Brain microvascular endothelial cell (primary cell): ENCODE measurements at regions not wholly inside any gene's neighbourhood (a gene's known extent, or its start where the extent isn't known, plus 50 kb on each side); places are given as distances from the start of the nearest gene placed in this dataset.
A peak's percentile ranks its signal among the peaks of the same experiment; 100 is the strongest.

ENCODE experiments used
- DNase-seq: peaks from one replicate; pipeline ENCODE4 v3.0.0-alpha.2; 2020
- H3K27ac ChIP-seq: fragments of 250-450 bp; sonication (Bioruptor Pico); 2 replicates; pipeline ENCODE4 v1.5.1; 2020; ENCODE audit warnings: mild to moderate bottlenecking, moderate library complexity
- H3K27me3 ChIP-seq: fragments of 250-450 bp; sonication (Bioruptor Pico); replicated peaks from 2 replicates; pipeline ENCODE4 v1.5.1; 2020; ENCODE audit warnings: mild to moderate bottlenecking
- H3K36me3 ChIP-seq: fragments of 250-450 bp; sonication (Bioruptor Pico); replicated peaks from 2 replicates; pipeline ENCODE4 v1.5.1; 2020; ENCODE audit warnings: mild to moderate bottlenecking
- H3K4me3 ChIP-seq: 2 replicates; pipeline ENCODE4 v1.5.1; 2011; ENCODE audit warnings: low read depth, mild to moderate bottlenecking, control low read depth, low read length, moderate library complexity
- in situ Hi-C: cut with HindIII; loops from 2 replicates; pipeline ENCODE4 v1.10.0; 2017; ENCODE audit warnings: low sequenced_read_pairs, low pct_ligation_motif_present
- TF ChIP-seq, protein P1 (sequence below): IDR thresholded peaks from 2 replicates; pipeline ENCODE4 v1.5.1; 2011; ENCODE audit warnings: low read depth, mild to moderate bottlenecking, moderate library complexity, low read length, control low read depth, inconsistent platforms; ENCODE audit errors: missing control alignments

DNA sequence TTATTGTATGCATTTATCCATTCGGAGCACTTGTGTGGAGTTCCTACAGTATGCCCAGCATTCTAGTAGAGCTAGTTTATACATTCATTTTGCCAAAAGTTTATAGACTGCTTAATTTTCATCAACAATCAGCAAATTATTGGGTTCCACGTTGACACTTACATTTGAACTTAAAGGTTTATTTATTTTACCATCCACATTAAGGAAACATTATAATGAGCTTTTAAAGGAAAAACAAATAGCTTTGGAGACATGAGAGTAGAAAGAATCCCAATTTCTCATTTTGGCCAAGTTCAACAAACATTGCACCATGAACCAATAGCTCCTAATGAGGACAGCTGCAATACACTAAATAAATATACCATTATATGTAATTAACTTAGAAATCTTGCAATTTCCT is 501.2 kb upstream of the SMIM21 start:
- TF ChIP-seq, protein P1, sequence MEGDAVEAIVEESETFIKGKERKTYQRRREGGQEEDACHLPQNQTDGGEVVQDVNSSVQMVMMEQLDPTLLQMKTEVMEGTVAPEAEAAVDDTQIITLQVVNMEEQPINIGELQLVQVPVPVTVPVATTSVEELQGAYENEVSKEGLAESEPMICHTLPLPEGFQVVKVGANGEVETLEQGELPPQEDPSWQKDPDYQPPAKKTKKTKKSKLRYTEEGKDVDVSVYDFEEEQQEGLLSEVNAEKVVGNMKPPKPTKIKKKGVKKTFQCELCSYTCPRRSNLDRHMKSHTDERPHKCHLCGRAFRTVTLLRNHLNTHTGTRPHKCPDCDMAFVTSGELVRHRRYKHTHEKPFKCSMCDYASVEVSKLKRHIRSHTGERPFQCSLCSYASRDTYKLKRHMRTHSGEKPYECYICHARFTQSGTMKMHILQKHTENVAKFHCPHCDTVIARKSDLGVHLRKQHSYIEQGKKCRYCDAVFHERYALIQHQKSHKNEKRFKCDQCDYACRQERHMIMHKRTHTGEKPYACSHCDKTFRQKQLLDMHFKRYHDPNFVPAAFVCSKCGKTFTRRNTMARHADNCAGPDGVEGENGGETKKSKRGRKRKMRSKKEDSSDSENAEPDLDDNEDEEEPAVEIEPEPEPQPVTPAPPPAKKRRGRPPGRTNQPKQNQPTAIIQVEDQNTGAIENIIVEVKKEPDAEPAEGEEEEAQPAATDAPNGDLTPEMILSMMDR: no peak
- no peak overlapping the region for H3K4me3 ChIP-seq

DNA sequence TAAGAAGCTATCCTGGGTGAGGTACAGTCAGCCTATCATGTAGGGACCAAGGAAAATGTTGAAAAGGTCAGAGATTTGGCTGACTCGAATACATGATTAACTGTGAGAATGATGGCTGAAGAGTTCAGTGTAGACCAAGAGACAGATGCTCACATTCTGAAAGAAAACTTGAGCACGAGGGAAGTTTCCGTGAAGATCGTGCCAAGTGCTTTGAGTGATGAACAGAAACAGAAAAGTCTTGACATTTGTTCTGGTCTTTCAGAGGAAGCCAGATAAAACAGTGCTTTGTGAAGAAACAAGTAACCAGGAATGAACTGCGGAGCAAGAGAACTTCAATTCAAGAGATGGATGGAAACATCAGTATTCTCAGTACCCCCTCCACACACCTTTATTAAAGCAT is 500.3 kb upstream of the SMIM21 start:
- no peak for DNase-seq
- in situ Hi-C loops: no loop called here
- TF ChIP-seq, protein P1: no peak
- Histone ChIP-seq H3K27me3 (no peaks in the 10 kb centered on the region), H3K36me3 (no peaks in the 10 kb centered on the region), H3K27ac (no peak overlapping the region), H3K4me3 (no peak overlapping the region)

More for the DNA sequence above, 501.2 kb upstream of the SMIM21 start:
- no peaks in the 10 kb centered on the region for H3K36me3 ChIP-seq
- no peak overlapping the region for H3K27ac ChIP-seq
- no peak for DNase-seq
- in situ Hi-C loops: no loop called here
- no peaks in the 10 kb centered on the region for H3K27me3 ChIP-seq

DNA sequence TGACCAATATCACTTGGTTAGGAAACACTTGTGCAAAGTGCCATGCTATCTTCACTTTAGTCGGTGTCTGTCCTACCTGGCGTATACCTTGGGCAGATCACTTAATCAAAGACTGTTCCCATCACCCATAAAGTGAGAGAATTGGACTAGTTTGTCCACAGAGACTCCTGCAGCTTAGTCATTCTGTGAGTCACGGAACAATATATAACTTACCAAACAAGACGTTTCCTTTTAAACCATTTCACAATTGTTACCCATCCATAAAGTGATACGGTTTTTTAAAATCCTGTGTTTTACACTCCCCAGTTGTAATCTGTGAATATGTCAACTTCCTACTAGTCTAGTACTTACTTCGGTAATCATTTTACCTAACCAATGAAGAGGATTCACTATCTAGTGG is 499.3 kb upstream of the SMIM21 start:
- in situ Hi-C loops: no loop called here
- Histone ChIP-seq H3K27me3 (no peaks in the 10 kb centered on the region), H3K4me3 (no peak overlapping the region), H3K36me3 (no peaks in the 10 kb centered on the region), H3K27ac (no peak overlapping the region)
- TF ChIP-seq, protein P1: no peak
- DNase-seq: no peak

DNA sequence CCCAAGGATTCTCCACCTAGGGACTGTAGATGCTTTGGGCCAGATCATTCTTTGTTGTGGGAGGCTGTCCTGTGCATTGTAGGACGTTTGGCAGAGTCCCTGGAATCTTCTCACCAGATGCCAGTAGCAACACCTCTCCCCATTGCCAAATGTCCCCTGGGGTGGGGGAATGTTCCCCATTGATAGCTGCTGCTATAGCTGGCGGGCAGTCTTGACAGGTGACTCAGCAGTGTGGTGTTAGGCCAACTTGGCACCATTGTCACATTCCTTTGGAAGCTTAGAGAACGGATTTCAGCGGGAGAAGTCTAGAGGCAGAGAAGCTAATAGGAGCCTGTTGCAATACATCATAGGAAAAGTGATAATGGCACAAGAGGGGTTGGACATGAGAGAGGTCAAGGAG is 495.7 kb upstream of the SMIM21 start:
- DNase-seq: peak; percentile 1
- TF ChIP-seq, protein P1: no peak
- Histone ChIP-seq H3K27ac (no peak overlapping the region), H3K27me3 (no peaks in the 10 kb centered on the region), H3K4me3 (no peak overlapping the region), H3K36me3 (no peaks in the 10 kb centered on the region)
- in situ Hi-C loops: no loop called here

DNA sequence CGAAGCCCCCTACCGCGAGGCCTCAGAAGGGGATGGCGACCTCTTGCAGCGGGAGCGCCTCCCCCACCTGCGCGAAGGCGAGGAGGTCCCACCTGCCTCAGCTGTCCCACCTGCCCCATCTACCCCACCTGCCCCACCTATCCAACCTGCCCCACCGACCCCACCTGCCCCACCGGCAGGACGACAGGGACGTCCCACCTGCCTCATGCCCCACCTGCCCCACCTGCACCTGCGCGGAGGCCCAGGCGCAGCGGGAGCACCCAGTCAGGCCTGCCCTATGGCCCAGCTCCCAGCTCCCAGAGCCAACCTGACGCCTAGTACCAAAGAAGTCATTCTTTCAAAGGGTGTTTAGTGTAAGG is 489.1 kb upstream of the SMIM21 start:
- no peak for DNase-seq
- Histone ChIP-seq H3K27ac (no peak overlapping the region), H3K4me3 (peak overlapping the region; percentile 44), H3K36me3 (no peaks in the 10 kb centered on the region), H3K27me3 (no peaks in the 10 kb centered on the region)
- in situ Hi-C loops: no loop called here
- TF ChIP-seq, protein P1: no peak

DNA sequence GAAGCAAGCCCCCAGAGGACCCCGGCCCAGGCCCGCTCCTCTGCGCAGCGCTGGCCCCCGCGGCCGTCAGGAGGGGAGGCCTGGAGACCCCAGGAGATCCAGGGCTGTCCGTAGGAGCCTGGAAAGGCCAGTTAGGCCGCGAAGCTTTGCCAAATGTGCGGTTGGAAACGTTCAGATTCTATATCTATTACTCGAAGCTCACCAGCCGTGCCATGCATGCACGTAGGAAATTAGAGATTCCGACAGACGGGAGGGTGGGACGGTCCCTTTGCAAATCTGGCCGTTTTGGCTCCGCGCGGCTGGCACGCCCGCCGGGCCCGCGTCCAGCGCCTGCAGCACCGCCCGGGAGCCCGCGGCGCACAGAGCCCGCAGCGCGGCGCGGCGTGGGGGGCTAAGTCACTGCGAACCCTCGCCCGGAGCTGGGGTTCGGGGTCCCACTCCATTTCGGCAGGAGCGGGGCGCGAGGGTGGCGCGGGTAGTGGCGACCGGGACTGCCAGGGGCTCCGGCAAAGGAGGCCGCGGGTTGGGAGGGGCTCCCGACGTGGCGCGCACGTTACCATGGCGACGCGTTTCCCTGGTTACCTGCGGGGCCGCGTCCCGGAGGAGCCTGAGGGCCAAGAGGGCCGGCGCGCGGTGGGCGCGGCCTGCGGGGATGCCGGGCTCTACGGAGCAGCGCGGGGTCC is 488.6 kb upstream of the SMIM21 start:
- peak overlapping the region; percentile 44 for H3K4me3 ChIP-seq
- DNase-seq: no peak
- in situ Hi-C loops: no loop called here
- H3K27ac ChIP-seq: no peak overlapping the region
- TF ChIP-seq, protein P1: no peak
- no peaks in the 10 kb centered on the region for H3K27me3 ChIP-seq
- H3K36me3 ChIP-seq: no peaks in the 10 kb centered on the region
